NCI-H187 (cell line): ENCODE measurements at regions not wholly inside any gene's neighbourhood (a gene's known extent, or its start where the extent isn't known, plus 50 kb on each side); places are given as distances from the start of the nearest gene placed in this dataset.

Source experiments
- DNase-seq, 2 experiments: peaks; one replicate each; lab custom pipeline; 2025; lab: John Stamatoyannopoulos, UW

- DNase-seq: no peak
Observed at GRCh38 chr7:47221826-47222225, 360.1 kb downstream of the TNS3 start.

- no peak for DNase-seq
Observed at GRCh38 chr7:47218378-47219176, 363.3 kb downstream of the TNS3 start.

- DNase-seq: no peak
Observed at GRCh38 chr7:47217570-47218360, 364.1 kb downstream of the TNS3 start.

GRCh38 chr7:47217086-47217485 is 364.8 kb downstream of the TNS3 start:
- DNase-seq: no peak

- no peak for DNase-seq
Observed at GRCh38 chr7:47216439-47216838, 365.5 kb downstream of the TNS3 start.

GRCh38 chr7:47215640-47216039 is 366.3 kb downstream of the TNS3 start:
- DNase-seq: no peak

GRCh38 chr7:47215049-47215448 is 366.9 kb downstream of the TNS3 start:
- DNase-seq: no peak

- no peak for DNase-seq
Observed at GRCh38 chr7:47213276-47213675, 368.6 kb downstream of the TNS3 start.

GRCh38 chr7:47211519-47211973 is 370.4 kb downstream of the TNS3 start:
- no peak for DNase-seq

- DNase-seq: no peak
Observed at GRCh38 chr7:47210281-47210854, 371.5 kb downstream of the TNS3 start.

- no peak for DNase-seq
Observed at GRCh38 chr7:47207956-47208355, 374.0 kb downstream of the TNS3 start.

- DNase-seq: no peak
Observed at GRCh38 chr7:47204709-47205108, 377.2 kb downstream of the TNS3 start.

GRCh38 chr7:47202146-47202783 is 379.6 kb downstream of the TNS3 start:
- DNase-seq: no peak

GRCh38 chr7:47198159-47198558 is 383.8 kb downstream of the TNS3 start:
- DNase-seq: no peak

GRCh38 chr7:47197486-47197885 is 384.4 kb downstream of the TNS3 start:
- DNase-seq: no peak

GRCh38 chr7:47196737-47197136 is 385.2 kb downstream of the TNS3 start:
- DNase-seq: no peak

- no peak for DNase-seq
Observed at GRCh38 chr7:47196106-47196645, 385.7 kb downstream of the TNS3 start.

GRCh38 chr7:47195641-47196040 is 386.3 kb downstream of the TNS3 start:
- DNase-seq: no peak

GRCh38 chr7:47194516-47195057 is 387.3 kb downstream of the TNS3 start:
- DNase-seq: no peak

GRCh38 chr7:47192978-47193377 is 388.9 kb downstream of the TNS3 start:
- DNase-seq: no peak

- no peak for DNase-seq
Observed at GRCh38 chr7:47191876-47192291, 390.0 kb downstream of the TNS3 start.

GRCh38 chr7:47191316-47191715 is 390.6 kb downstream of the TNS3 start:
- no peak for DNase-seq
